ENCODE measurements at regions not wholly inside any gene's neighbourhood (a gene's known extent, or its start where the extent isn't known, plus 50 kb on each side); places are given as distances from the start of the nearest gene placed in this dataset.

- TF ChIP-seq CTCF (CRISPR knock-in tag; IDR thresholded peaks at IDR 0.05) (no peak), E2F5 (CRISPR knock-in tag; conservative IDR thresholded peaks at IDR 0.05) (no peak), TGIF2 (CRISPR knock-in tag; IDR thresholded peaks at IDR 0.05) (no peak), PBX3 (CRISPR knock-in tag; IDR thresholded peaks at IDR 0.05; ENCODE audit: borderline replicate concordance) (no peak), JUND (CRISPR knock-in tag; IDR thresholded peaks at IDR 0.05) (no peak)
Measured at GRCh38 chr3:10601857-10602230, 96.5 kb upstream of the ATP2B2 start.

Measured in HepG2 (cell line).